SJSA1 (cell line): ENCODE measurements at regions not wholly inside any gene's neighbourhood (a gene's known extent, or its start where the extent isn't known, plus 50 kb on each side); places are given as distances from the start of the nearest gene placed in this dataset.
"Not testable (repeated sequence)": the region's sequence is repeated elsewhere in the genome, so short reads cannot be mapped to it uniquely, and the experiment has no call there.

Experiments used
- DNase-seq, 2 experiments: peaks; one replicate each; pipeline ENCODE4 v3.0.0-alpha.2; 2015 to 2020; ENCODE audit warnings: low spot score in 2 of 2, low read depth in 1 of 2
- H3K27ac ChIP-seq: fragments of 250-450 bp; sonication (Bioruptor Pico); 2 replicates; pipeline ENCODE4 v1.5.1; 2020; ENCODE audit warnings: mild to moderate bottlenecking, moderate library complexity
- H3K27me3 ChIP-seq: fragments of 250-450 bp; sonication (Bioruptor Pico); replicated peaks from 2 replicates; pipeline ENCODE4 v1.5.1; 2020; ENCODE audit warnings: mild to moderate bottlenecking, moderate library complexity
- H3K36me3 ChIP-seq: fragments of 250-450 bp; sonication (Bioruptor Pico); 2 replicates; pipeline ENCODE4 v1.5.1; 2020; ENCODE audit warnings: mild to moderate bottlenecking
- H3K4me1 ChIP-seq: fragments of 250-450 bp; sonication (Bioruptor Pico); replicated peaks from 2 replicates; pipeline ENCODE4 v1.6.1; 2021; ENCODE audit warnings: mild to moderate bottlenecking
- H3K4me3 ChIP-seq: fragments of 250-450 bp; sonication (Bioruptor Pico); 2 replicates; pipeline ENCODE4 v1.5.1; 2020; ENCODE audit warnings: mild to moderate bottlenecking
- H3K9me3 ChIP-seq: fragments of 250-450 bp; sonication (Bioruptor Pico); replicated peaks from 2 replicates; pipeline ENCODE4 v1.5.1; 2020; ENCODE audit warnings: mild to moderate bottlenecking

GRCh38 chr2:37794717-37795116, 123.3 kb upstream of the CDC42EP3 start:
- Histone ChIP-seq H3K4me3 (no peak overlapping the region), H3K36me3 (no peaks in the 10 kb centered on the region), H3K4me1 (peaks cover 36% of the 10 kb centered on the region), H3K27me3 (no peaks in the 10 kb centered on the region), H3K9me3 (no peaks in the 10 kb centered on the region), H3K27ac (no peak overlapping the region)
- DNase-seq = no peak

GRCh38 chr2:37795456-37795855, 124.0 kb upstream of the CDC42EP3 start:
- Histone ChIP-seq H3K4me3 (no peak overlapping the region), H3K9me3 (no peaks in the 10 kb centered on the region), H3K27ac (peak overlapping the region; percentile 91), H3K27me3 (no peaks in the 10 kb centered on the region), H3K36me3 (no peaks in the 10 kb centered on the region), H3K4me1 (peaks cover 42% of the 10 kb centered on the region)
- no peak for DNase-seq

GRCh38 chr2:37795938-37796337, 124.5 kb upstream of the CDC42EP3 start:
- no peaks in the 10 kb centered on the region for H3K9me3 ChIP-seq
- no peaks in the 10 kb centered on the region for H3K27me3 ChIP-seq
- H3K4me3 ChIP-seq = no peak overlapping the region
- H3K4me1 ChIP-seq = peaks cover 47% of the 10 kb centered on the region
- peak; percentile 70 to 91 for DNase-seq
- peak overlapping the region; percentile 91 for H3K27ac ChIP-seq
- no peaks in the 10 kb centered on the region for H3K36me3 ChIP-seq

GRCh38 chr2:37796481-37796880, 125.0 kb upstream of the CDC42EP3 start:
- H3K4me3 ChIP-seq = no peak overlapping the region
- peak overlapping the region; percentile 91 for H3K27ac ChIP-seq
- peaks cover 52% of the 10 kb centered on the region for H3K4me1 ChIP-seq
- H3K27me3 ChIP-seq = no peaks in the 10 kb centered on the region
- H3K36me3 ChIP-seq = no peaks in the 10 kb centered on the region
- no peak for DNase-seq
- H3K9me3 ChIP-seq = no peaks in the 10 kb centered on the region

- Histone ChIP-seq H3K4me3 (no peak overlapping the region), H3K4me1 (peaks cover 58% of the 10 kb centered on the region), H3K9me3 (no peaks in the 10 kb centered on the region), H3K27me3 (no peaks in the 10 kb centered on the region), H3K36me3 (no peaks in the 10 kb centered on the region), H3K27ac (peak overlapping the region; percentile 91)
- DNase-seq = peak in 1 of 2 experiments; percentile 42
These were observed 125.6 kb upstream of the CDC42EP3 start for GRCh38 chr2:37797081-37797480.

GRCh38 chr2:37798315-37799005, 126.6 kb upstream of the RMDN2 start:
- H3K4me1 ChIP-seq = peaks cover 70% of the 10 kb centered on the region
- no peak for DNase-seq
- H3K27me3 ChIP-seq = no peaks in the 10 kb centered on the region
- no peak overlapping the region for H3K4me3 ChIP-seq
- H3K27ac ChIP-seq = no peak overlapping the region
- no peaks in the 10 kb centered on the region for H3K9me3 ChIP-seq
- no peaks in the 10 kb centered on the region for H3K36me3 ChIP-seq

GRCh38 chr2:37800176-37800858, 124.8 kb upstream of the RMDN2 start:
- no peak for DNase-seq

GRCh38 chr2:37802211-37802752, 122.8 kb upstream of the RMDN2 start:
- H3K27me3 ChIP-seq = no peaks in the 10 kb centered on the region
- peak overlapping the region; percentile 67 for H3K27ac ChIP-seq
- no peaks in the 10 kb centered on the region for H3K36me3 ChIP-seq
- no peak overlapping the region for H3K4me3 ChIP-seq
- peaks cover 48% of the 10 kb centered on the region for H3K4me1 ChIP-seq
- DNase-seq = no peak
- no peaks in the 10 kb centered on the region for H3K9me3 ChIP-seq

More at GRCh38 chr2:37800176-37800858, 124.8 kb upstream of the RMDN2 start:
- Histone ChIP-seq H3K27ac (no peak overlapping the region), H3K4me1 (peaks cover 68% of the 10 kb centered on the region), H3K4me3 (no peak overlapping the region), H3K27me3 (no peaks in the 10 kb centered on the region), H3K36me3 (no peaks in the 10 kb centered on the region), H3K9me3 (no peaks in the 10 kb centered on the region)

GRCh38 chr2:37802899-37803379, 122.1 kb upstream of the RMDN2 start:
- H3K36me3 ChIP-seq = no peaks in the 10 kb centered on the region
- H3K4me1 ChIP-seq = peaks cover 44% of the 10 kb centered on the region
- H3K27me3 ChIP-seq = no peaks in the 10 kb centered on the region
- no peaks in the 10 kb centered on the region for H3K9me3 ChIP-seq
- H3K4me3 ChIP-seq = no peak overlapping the region
- H3K27ac ChIP-seq = peak overlapping the region; percentile 67
- peak; percentile 67 to 94 for DNase-seq

GRCh38 chr2:37806004-37806403, 119.1 kb upstream of the RMDN2 start:
- H3K9me3 ChIP-seq, H3K27ac ChIP-seq, H3K36me3 ChIP-seq, DNase-seq, H3K27me3 ChIP-seq, H3K4me3 ChIP-seq: not testable (repeated sequence)
- peaks cover 44% of the 10 kb centered on the region for H3K4me1 ChIP-seq

- no peaks in the 10 kb centered on the region for H3K36me3 ChIP-seq
- no peaks in the 10 kb centered on the region for H3K9me3 ChIP-seq
- peak in 1 of 2 experiments; percentile 76 for DNase-seq
- no peak overlapping the region for H3K4me3 ChIP-seq
- H3K27me3 ChIP-seq = no peaks in the 10 kb centered on the region
- peak overlapping the region; percentile 7; the same call in 1 of the 2 replicates for H3K27ac ChIP-seq
- H3K4me1 ChIP-seq = peaks cover 17% of the 10 kb centered on the region
These were observed 115.6 kb upstream of the RMDN2 start for GRCh38 chr2:37809525-37809924.

GRCh38 chr2:37809931-37810570, 115.0 kb upstream of the RMDN2 start:
- Histone ChIP-seq H3K9me3 (no peaks in the 10 kb centered on the region), H3K36me3 (no peaks in the 10 kb centered on the region), H3K27me3 (no peaks in the 10 kb centered on the region), H3K27ac (peak overlapping the region; percentile 7; the same call in 1 of the 2 replicates), H3K4me1 (peaks cover 17% of the 10 kb centered on the region), H3K4me3 (no peak overlapping the region)
- peak in 1 of 2 experiments; percentile 39 for DNase-seq

- Histone ChIP-seq H3K27me3 (no peaks in the 10 kb centered on the region), H3K4me1 (peaks cover 17% of the 10 kb centered on the region), H3K9me3 (no peaks in the 10 kb centered on the region), H3K36me3 (no peaks in the 10 kb centered on the region), H3K4me3 (no peak overlapping the region), H3K27ac (no peak overlapping the region)
- DNase-seq = no peak
These were observed 112.7 kb upstream of the RMDN2 start for GRCh38 chr2:37812414-37812813.
